Suprapubic skin (tissue), 4 donors: ENCODE measurements at regions not wholly inside any gene's neighbourhood (a gene's known extent, or its start where the extent isn't known, plus 50 kb on each side); places are given as distances from the start of the nearest gene placed in this dataset.

Experiments used
- DNase-seq, 2 donors: peaks; one replicate each; pipeline ENCODE4 v3.0.0-alpha.2; 2019; ENCODE audit warnings: low spot score in 2 of 2
- H3K27ac ChIP-seq: fragments of 200-600 bp; sonication (generic); one replicate; pipeline ENCODE4 v1.5.1; 2019
- H3K27me3 ChIP-seq: fragments of 200-600 bp; sonication (generic); one replicate; pipeline ENCODE4 v1.5.1; 2019
- H3K36me3 ChIP-seq: fragments of 200-600 bp; sonication (generic); one replicate; pipeline ENCODE4 v1.5.1; 2019
- H3K4me1 ChIP-seq: fragments of 200-600 bp; sonication (generic); one replicate; pipeline ENCODE4 v1.5.1; 2019
- H3K4me3 ChIP-seq: fragments of 200-600 bp; sonication (generic); one replicate; pipeline ENCODE4 v1.5.1; 2019; ENCODE audit warnings: mild to moderate bottlenecking
- H3K9me3 ChIP-seq: fragments of 200-600 bp; sonication (generic); one replicate; pipeline ENCODE4 v1.5.1; 2019
- EP300 ChIP-seq: sonication (generic); formaldehyde crosslinking; IDR thresholded peaks from one replicate; pipeline ENCODE4 v1.6.1; 2017; ENCODE audit warnings: antibody characterized with exemption
- POLR2A ChIP-seq, 2 donors: fragments of 450-650 bp; IDR thresholded peaks; one replicate each; pipeline ENCODE4 v1.6.1; 2017; ENCODE audit warnings: antibody characterized with exemption in 2 of 2, mild to moderate bottlenecking in 2 of 2, moderate library complexity in 2 of 2
- POLR2AphosphoS5 ChIP-seq, 3 donors: sonication (generic); formaldehyde crosslinking; IDR thresholded peaks; one replicate each; pipeline ENCODE4 v1.6.1; 2017; ENCODE audit warnings: antibody characterized with exemption in 3 of 3
- WGBS: methylation state at CpG from one replicate; pipeline ENCODE4 v1.1.5; 2018; 5-methylcytosine and 5-hydroxymethylcytosine counted together
- TF ChIP-seq, protein P1 (sequence below), 2 donors: fragments of 200-600 bp in 1 of 2; fragments of 450-650 bp in 1 of 2; sonication (generic) in 1 of 2; IDR thresholded peaks; one replicate each; pipeline ENCODE4 v1.5.1; 2016 to 2019; ENCODE audit warnings: antibody characterized with exemption in 2 of 2, mild to moderate bottlenecking in 1 of 2, moderate library complexity in 1 of 2

DNA sequence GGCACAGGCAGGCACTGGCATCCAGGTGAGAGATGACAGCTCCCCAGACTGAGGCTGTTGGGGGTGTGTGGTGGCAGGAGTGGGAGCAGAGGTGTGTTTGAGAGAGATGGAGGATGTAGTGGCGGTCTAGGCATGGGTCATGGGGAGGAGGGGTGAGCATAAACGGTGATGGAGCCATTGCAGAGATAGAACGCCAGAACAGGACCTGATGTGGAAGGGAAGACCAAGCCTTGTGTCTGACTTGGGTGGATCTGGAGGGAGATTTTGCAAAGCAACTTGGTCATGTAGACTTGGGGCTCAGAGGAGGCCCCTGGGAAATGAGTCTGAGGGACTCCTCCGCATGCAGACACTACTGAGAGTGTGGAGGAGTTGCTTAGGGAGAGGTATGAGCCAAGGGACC, 50.0 kb upstream of the CLDN5 start:
- Histone ChIP-seq H3K27me3 (peaks cover 18% of the 10 kb centered on the region), H3K27ac (no peak overlapping the region), H3K36me3 (no peaks in the 10 kb centered on the region), H3K9me3 (no peaks in the 10 kb centered on the region), H3K4me3 (no peak overlapping the region), H3K4me1 (peaks cover 8% of the 10 kb centered on the region)
- TF ChIP-seq EP300 (no peak), POLR2A (IDR thresholded peaks at IDR 0.05) (no peak), POLR2AphosphoS5 (IDR thresholded peaks at IDR 0.05) (no peak)
- TF ChIP-seq, protein P1, sequence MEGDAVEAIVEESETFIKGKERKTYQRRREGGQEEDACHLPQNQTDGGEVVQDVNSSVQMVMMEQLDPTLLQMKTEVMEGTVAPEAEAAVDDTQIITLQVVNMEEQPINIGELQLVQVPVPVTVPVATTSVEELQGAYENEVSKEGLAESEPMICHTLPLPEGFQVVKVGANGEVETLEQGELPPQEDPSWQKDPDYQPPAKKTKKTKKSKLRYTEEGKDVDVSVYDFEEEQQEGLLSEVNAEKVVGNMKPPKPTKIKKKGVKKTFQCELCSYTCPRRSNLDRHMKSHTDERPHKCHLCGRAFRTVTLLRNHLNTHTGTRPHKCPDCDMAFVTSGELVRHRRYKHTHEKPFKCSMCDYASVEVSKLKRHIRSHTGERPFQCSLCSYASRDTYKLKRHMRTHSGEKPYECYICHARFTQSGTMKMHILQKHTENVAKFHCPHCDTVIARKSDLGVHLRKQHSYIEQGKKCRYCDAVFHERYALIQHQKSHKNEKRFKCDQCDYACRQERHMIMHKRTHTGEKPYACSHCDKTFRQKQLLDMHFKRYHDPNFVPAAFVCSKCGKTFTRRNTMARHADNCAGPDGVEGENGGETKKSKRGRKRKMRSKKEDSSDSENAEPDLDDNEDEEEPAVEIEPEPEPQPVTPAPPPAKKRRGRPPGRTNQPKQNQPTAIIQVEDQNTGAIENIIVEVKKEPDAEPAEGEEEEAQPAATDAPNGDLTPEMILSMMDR (IDR thresholded peaks at IDR 0.05), result no peak
- WGBS, result 98% methylated on average over 4 of the region's 4 CpGs
- DNase-seq, result no peak

DNA sequence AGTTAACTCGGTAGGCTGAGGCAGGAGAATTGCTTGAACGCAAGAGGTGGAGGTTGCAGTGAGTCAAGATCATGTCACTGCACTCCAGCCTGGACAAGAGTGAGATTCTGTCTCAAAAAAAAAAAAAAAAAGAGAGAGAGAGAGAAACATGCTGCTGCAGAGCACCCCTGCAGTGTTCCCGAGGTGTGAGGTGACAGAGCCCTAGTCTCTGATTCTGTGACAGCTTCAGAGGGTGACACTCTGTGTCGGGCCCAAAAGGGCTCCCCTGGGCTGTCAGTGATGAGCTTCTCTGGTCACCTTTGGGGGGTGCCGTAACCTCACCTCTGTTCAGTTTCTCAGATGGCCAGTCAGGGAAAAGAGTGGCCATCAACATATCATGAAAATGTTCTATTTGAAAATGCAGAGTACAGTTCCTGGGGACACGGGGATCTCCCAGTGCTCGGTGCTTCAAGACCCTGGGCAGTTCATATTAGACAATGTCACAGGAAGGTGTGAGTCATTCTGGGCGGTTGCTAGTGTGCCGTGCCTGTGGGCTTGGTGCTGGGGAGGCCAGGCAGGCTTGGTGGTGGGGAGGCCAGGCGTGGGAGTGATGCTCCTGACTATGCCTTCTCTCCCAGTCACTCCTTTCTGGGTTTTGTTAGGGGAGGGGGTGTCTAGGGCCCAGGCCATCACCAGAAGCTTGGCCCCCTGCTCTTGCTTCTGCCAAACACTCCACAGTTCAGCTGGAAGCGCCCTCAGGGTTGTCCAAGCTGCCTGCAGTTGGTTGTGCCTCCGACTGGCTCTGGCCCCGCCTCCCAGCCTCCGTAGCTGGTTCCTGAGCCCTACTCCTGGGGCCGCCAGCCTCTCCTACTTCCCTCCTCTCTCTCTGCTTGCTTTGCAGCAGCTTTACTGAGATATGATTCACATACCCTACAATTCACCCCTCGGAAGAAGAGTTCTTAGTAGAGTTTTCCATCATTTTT, 52.5 kb upstream of the CLDN5 start:
- 39% methylated on average over 15 of the region's 16 CpGs for WGBS
- peaks cover 8% of the 10 kb centered on the region for H3K4me1 ChIP-seq
- no peak for DNase-seq
- no peak overlapping the region for H3K27ac ChIP-seq
- H3K36me3 ChIP-seq, result no peaks in the 10 kb centered on the region
- peaks cover 18% of the 10 kb centered on the region for H3K27me3 ChIP-seq
- TF ChIP-seq POLR2AphosphoS5 (IDR thresholded peaks at IDR 0.05) (no peak), EP300 (no peak), POLR2A (IDR thresholded peaks at IDR 0.05) (no peak)
- TF ChIP-seq, protein P1 (IDR thresholded peaks at IDR 0.05), result no peak
- H3K4me3 ChIP-seq, result no peak overlapping the region
- H3K9me3 ChIP-seq, result no peaks in the 10 kb centered on the region

DNA sequence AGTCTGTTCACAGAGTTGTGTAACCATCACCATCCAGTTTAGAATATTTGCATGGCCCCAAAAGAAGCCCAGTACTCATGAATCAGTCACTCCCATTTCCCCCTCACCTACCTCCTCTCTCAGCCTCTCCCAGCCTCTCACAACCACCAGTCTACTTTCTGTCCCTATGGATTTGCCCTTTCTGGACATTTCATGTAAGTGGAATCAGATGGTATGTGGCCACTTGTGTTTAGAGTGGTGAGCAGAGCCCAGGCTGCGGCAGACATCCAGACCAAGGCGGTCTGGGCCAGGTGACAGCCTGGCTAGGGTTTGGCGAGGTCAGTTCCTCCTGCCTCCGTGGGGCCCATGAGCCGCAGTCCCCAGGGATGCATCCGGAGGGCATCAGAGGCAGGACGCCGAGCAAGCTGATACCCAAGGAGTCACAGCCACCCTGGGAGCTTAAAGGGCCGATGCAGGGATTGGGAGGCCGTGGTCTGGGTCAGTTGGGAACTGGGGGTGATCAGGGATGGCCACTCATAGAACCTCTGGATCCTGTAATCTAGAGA, 53.3 kb upstream of the CLDN5 start:
- H3K27ac ChIP-seq, result no peak overlapping the region
- 83% methylated on average over 10 of the region's 10 CpGs for WGBS
- TF ChIP-seq, protein P1 (IDR thresholded peaks at IDR 0.05), result no peak
- no peak for TF ChIP-seq POLR2A (IDR thresholded peaks at IDR 0.05)
- no peak for TF ChIP-seq EP300
- TF ChIP-seq POLR2AphosphoS5 (IDR thresholded peaks at IDR 0.05), result no peak

DNA sequence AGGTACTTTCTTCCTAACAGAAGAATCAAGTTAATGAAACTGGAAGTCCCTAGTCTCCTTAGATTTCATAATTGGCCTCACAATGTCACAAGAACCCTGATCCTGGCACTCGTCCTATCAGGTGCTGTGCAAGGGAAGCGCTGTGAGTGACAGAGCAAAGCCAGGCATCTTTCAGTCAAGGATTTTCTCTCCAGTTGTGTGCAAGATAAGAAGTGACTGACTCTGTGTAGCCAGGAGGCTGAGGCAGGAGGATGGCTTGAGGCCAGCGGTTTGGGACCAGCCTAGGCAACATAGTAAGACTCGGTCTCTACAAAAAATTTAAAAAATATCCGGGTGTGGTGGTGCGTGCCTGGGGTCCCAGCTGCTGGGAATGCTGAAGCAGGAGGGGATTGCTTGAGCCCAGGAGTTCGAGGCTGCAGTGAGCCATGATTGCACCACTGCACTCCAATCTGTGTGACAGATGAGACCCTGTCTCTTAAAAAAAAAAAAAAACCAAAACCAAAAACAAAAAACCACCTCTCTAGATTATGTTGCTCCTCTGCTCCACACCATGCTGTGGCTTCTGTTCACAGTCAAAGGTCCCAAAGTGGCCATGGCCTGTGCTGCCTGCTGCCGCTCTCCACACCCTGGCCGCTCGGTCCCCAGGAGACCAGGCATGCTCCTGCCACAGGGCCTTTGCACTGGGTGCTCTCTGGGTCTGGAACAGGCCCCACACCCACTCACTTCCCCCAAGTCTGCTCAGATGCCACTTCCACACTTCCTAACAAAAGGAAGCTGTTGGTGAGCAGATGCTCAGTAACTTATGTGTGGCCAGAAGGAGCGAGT, 54.2 kb upstream of the CLDN5 start:
- WGBS, result 84% methylated on average over 10 of the region's 11 CpGs

More for the DNA sequence above, 53.3 kb upstream of the CLDN5 start:
- Histone ChIP-seq H3K4me3 (no peak overlapping the region), H3K4me1 (peaks cover 8% of the 10 kb centered on the region), H3K9me3 (no peaks in the 10 kb centered on the region), H3K27me3 (peaks cover 18% of the 10 kb centered on the region), H3K36me3 (no peaks in the 10 kb centered on the region)
- no peak for DNase-seq

More for the DNA sequence above, 54.2 kb upstream of the CLDN5 start:
- H3K4me1 ChIP-seq, result peaks cover 8% of the 10 kb centered on the region
- no peak overlapping the region for H3K27ac ChIP-seq
- TF ChIP-seq, protein P1 (IDR thresholded peaks at IDR 0.05), result no peak
- TF ChIP-seq POLR2AphosphoS5 (IDR thresholded peaks at IDR 0.05), result no peak
- no peaks in the 10 kb centered on the region for H3K36me3 ChIP-seq
- H3K9me3 ChIP-seq, result no peaks in the 10 kb centered on the region
- no peak for DNase-seq
- peaks cover 18% of the 10 kb centered on the region for H3K27me3 ChIP-seq
- no peak overlapping the region for H3K4me3 ChIP-seq
